ENCODE measurements at regions not wholly inside any gene's neighbourhood (a gene's known extent, or its start where the extent isn't known, plus 50 kb on each side); places are given as distances from the start of the nearest gene placed in this dataset.

DNA sequence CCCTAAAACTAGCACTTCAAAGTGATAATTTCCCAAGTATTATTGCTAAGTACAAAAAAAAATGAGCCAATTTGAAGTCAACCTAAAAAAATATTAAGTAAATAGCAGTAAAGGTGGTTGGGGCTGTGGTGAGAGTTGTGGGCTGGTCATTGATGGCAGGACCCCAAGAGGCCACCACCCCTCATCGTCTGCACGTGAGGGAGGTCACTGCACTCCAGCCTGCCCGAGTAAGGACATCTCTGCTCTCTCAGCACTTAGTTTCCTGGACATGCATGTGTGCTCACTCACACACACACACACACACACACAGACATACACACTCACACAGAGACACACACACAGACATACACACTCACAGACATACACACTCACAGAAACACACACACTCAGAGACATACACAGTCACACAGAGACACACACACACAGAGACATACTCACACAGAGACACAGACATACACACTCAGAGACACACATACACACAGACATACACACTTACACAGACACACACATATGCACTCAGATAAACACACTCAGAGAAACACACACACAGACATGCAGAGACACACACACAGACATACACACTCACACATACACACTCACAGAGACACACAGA, 127.2 kb upstream of the SOX1 start:
- TF ChIP-seq JUND (IDR thresholded peaks at IDR 0.05) (no peak), YY1 (IDR thresholded peaks at IDR 0.05) (no peak), GABPA (IDR thresholded peaks at IDR 0.05 in 1 of 2, conservative IDR thresholded peaks at IDR 0.05 in 1 of 2) (no peak), TAF1 (conservative IDR thresholded peaks at IDR 0.05) (no peak)
- TF ChIP-seq, protein P1, sequence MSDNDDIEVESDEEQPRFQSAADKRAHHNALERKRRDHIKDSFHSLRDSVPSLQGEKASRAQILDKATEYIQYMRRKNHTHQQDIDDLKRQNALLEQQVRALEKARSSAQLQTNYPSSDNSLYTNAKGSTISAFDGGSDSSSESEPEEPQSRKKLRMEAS (IDR thresholded peaks at IDR 0.05): no peak
- TF ChIP-seq, protein P2, sequence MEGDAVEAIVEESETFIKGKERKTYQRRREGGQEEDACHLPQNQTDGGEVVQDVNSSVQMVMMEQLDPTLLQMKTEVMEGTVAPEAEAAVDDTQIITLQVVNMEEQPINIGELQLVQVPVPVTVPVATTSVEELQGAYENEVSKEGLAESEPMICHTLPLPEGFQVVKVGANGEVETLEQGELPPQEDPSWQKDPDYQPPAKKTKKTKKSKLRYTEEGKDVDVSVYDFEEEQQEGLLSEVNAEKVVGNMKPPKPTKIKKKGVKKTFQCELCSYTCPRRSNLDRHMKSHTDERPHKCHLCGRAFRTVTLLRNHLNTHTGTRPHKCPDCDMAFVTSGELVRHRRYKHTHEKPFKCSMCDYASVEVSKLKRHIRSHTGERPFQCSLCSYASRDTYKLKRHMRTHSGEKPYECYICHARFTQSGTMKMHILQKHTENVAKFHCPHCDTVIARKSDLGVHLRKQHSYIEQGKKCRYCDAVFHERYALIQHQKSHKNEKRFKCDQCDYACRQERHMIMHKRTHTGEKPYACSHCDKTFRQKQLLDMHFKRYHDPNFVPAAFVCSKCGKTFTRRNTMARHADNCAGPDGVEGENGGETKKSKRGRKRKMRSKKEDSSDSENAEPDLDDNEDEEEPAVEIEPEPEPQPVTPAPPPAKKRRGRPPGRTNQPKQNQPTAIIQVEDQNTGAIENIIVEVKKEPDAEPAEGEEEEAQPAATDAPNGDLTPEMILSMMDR (IDR thresholded peaks at IDR 0.05; ENCODE audit: low read depth, low read length, missing input control): no peak
- TF ChIP-seq, protein P3, sequence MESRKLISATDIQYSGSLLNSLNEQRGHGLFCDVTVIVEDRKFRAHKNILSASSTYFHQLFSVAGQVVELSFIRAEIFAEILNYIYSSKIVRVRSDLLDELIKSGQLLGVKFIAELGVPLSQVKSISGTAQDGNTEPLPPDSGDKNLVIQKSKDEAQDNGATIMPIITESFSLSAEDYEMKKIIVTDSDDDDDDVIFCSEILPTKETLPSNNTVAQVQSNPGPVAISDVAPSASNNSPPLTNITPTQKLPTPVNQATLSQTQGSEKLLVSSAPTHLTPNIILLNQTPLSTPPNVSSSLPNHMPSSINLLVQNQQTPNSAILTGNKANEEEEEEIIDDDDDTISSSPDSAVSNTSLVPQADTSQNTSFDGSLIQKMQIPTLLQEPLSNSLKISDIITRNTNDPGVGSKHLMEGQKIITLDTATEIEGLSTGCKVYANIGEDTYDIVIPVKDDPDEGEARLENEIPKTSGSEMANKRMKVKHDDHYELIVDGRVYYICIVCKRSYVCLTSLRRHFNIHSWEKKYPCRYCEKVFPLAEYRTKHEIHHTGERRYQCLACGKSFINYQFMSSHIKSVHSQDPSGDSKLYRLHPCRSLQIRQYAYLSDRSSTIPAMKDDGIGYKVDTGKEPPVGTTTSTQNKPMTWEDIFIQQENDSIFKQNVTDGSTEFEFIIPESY (IDR thresholded peaks at IDR 0.05): no peak
- TF ChIP-seq, protein P4, sequence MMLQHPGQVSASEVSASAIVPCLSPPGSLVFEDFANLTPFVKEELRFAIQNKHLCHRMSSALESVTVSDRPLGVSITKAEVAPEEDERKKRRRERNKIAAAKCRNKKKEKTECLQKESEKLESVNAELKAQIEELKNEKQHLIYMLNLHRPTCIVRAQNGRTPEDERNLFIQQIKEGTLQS (IDR thresholded peaks at IDR 0.05): no peak
- TF ChIP-seq, protein P5, sequence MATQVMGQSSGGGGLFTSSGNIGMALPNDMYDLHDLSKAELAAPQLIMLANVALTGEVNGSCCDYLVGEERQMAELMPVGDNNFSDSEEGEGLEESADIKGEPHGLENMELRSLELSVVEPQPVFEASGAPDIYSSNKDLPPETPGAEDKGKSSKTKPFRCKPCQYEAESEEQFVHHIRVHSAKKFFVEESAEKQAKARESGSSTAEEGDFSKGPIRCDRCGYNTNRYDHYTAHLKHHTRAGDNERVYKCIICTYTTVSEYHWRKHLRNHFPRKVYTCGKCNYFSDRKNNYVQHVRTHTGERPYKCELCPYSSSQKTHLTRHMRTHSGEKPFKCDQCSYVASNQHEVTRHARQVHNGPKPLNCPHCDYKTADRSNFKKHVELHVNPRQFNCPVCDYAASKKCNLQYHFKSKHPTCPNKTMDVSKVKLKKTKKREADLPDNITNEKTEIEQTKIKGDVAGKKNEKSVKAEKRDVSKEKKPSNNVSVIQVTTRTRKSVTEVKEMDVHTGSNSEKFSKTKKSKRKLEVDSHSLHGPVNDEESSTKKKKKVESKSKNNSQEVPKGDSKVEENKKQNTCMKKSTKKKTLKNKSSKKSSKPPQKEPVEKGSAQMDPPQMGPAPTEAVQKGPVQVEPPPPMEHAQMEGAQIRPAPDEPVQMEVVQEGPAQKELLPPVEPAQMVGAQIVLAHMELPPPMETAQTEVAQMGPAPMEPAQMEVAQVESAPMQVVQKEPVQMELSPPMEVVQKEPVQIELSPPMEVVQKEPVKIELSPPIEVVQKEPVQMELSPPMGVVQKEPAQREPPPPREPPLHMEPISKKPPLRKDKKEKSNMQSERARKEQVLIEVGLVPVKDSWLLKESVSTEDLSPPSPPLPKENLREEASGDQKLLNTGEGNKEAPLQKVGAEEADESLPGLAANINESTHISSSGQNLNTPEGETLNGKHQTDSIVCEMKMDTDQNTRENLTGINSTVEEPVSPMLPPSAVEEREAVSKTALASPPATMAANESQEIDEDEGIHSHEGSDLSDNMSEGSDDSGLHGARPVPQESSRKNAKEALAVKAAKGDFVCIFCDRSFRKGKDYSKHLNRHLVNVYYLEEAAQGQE (IDR thresholded peaks at IDR 0.05): no peak

Data from liver (tissue), 3 donors.